ENCODE measurements at regions not wholly inside any gene's neighbourhood (a gene's known extent, or its start where the extent isn't known, plus 50 kb on each side); places are given as distances from the start of the nearest gene placed in this dataset.

DNA sequence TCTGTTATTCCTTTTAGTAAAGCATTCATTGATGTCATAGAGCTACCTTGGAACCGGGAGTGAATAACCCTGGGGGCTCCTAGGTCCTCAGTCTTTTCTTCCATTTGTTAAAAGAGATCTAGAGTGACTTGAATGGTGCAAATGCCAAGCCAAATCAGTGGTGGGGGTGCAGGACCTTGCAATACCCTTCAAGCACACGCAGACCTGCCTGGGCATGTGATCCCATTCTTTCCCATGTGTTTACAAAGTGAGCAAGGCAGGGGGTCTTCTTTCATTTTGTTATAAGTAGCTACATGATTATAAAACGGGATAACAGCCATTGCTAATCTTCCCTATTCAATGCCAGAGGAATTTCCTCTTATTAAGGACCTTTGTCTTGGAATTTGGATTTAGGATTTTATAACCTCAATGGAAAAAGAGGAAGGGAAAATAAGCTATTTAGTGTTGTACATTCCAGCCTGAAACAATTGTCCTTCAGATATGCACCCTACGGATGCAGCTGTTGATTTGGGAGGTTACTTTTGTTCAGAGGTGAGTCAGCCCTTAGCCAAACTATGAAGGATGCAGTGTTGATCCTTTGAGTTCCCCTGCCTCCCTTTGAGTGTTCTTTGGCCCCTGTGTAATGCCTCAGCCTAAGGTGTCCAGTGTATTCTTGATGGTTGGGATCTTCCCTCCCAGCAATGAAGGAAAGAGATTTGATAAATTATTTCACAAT lies 623.8 kb upstream of the HTR2C start:
- in situ Hi-C loops (cut with MboI; ENCODE audit: low pct_unique_long_range_greater_than_20kb, low sequenced_read_pairs): no loop called here
- DNase-seq: no peak

DNA sequence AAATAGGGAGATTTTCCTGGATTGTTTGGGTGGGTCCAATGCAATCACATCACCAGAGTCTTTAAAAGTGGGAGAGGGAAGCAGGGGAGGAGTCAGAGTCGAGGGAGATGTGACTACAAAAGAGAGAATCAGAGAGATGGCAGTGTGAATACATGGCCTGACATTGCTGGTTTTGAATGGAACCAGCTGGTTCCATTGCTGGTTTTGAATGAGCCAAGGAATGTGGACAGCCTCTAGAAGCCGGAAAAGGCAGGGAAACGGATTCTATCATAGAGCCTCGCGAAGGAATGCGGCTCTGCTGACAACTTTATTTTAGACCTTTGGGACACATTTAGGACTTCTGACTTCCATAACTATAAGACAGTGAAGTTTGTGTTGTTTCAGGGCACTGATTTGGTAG lies 627.0 kb upstream of the HTR2C start:
- in situ Hi-C loops (cut with MboI; ENCODE audit: low pct_unique_long_range_greater_than_20kb, low sequenced_read_pairs): no loop called here
- no peak for DNase-seq

GRCh38 chrX:113954297-113954696 lies 629.6 kb upstream of the HTR2C start:
- DNase-seq: no peak
- in situ Hi-C loops (cut with MboI; ENCODE audit: low pct_unique_long_range_greater_than_20kb, low sequenced_read_pairs): no loop called here

- no peak for DNase-seq
- in situ Hi-C loops (cut with MboI; ENCODE audit: low pct_unique_long_range_greater_than_20kb, low sequenced_read_pairs): no loop called here
These were observed 633.7 kb upstream of the HTR2C start for GRCh38 chrX:113950081-113950678.

DNA sequence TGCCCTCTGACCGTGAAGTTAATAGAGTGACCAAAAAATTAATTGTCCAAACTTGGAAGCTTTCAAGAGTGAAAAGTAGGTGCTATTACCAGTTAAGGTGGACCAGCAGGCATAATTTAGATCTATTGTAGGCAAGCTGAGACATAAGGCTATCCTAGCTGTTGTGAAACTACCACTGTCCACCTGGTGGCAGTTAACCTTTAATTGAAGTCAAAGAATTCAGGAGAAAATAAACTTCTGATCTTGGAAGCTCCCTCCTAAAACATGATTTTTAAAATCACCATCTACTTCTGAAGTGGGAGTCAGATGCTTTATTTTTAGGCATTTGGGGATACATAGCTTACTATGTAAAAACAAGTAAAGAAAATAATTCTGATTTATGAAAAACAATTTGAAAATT lies 636.3 kb upstream of the HTR2C start:
- in situ Hi-C loops (cut with MboI; ENCODE audit: low pct_unique_long_range_greater_than_20kb, low sequenced_read_pairs): no loop called here
- no peak for DNase-seq

DNA sequence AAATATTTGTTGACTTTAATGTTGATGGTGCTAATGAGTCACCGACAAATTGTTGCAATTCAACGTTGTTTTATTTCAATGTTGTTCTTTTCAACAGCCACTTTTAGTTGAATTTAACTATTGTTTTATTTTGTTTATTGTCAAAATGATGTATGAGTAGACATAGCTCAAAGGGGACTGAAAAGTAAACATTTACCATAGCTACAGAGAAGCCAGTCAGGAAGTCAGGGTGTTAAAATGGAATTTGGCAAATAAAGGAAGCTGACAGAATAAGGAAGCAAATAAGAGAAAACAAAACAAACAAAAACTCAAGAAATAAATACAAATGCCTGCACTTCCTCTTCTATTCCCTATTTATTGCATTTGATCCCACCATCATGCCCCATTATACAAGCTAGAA lies 648.4 kb upstream of the HTR2C start:
- in situ Hi-C loops (cut with MboI; ENCODE audit: low pct_unique_long_range_greater_than_20kb, low sequenced_read_pairs): no loop called here

GRCh38 chrX:113933931-113934330 lies 650.0 kb upstream of the HTR2C start:
- in situ Hi-C loops (cut with MboI; ENCODE audit: low pct_unique_long_range_greater_than_20kb, low sequenced_read_pairs): no loop called here

More for the DNA sequence above, 648.4 kb upstream of the HTR2C start:
- peak; percentile 9 for DNase-seq

DNA sequence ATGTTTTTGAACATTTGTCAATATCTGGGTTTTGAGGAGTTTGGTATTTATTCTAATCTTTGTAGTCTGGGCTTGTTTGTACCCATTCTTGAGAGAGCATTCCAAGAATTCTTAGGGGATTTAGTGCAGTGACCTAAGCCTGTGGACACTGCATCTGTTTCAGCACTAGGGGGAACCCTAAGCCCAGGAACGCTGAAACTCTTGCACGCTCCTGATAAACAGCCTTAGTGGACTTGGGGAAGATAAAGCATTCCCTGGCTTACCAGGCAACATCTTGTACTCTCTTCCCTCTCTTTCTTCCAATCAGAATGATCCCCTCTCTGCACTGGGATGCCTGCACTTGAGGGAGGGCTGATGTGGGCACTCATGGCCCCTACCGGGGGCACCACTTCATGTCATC lies 654.9 kb upstream of the HTR2C start:
- peak; percentile 70 for DNase-seq
- in situ Hi-C loops (cut with MboI; ENCODE audit: low pct_unique_long_range_greater_than_20kb, low sequenced_read_pairs): no loop called here

More at GRCh38 chrX:113933931-113934330, 650.0 kb upstream of the HTR2C start:
- no peak for DNase-seq

DNA sequence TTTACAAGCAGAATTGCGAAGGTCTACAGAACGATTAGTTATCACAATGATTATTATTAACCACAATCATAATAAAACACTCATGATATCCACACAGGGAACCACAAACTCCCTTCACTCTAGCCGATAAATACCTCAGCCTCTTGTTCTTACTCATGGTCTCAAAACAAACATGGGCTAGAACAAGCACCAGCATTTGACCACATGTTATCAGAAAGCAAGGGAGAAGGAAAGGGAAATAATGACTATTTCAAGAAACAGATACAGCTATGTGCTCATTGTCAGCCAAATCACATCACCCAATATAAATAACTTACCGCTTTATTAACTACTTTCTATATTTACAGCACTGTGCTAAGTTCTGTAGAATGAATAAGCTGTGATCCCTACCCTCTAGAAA lies 663.2 kb upstream of the HTR2C start:
- in situ Hi-C loops (cut with MboI; ENCODE audit: low pct_unique_long_range_greater_than_20kb, low sequenced_read_pairs): no loop called here
- no peak for DNase-seq

DNA sequence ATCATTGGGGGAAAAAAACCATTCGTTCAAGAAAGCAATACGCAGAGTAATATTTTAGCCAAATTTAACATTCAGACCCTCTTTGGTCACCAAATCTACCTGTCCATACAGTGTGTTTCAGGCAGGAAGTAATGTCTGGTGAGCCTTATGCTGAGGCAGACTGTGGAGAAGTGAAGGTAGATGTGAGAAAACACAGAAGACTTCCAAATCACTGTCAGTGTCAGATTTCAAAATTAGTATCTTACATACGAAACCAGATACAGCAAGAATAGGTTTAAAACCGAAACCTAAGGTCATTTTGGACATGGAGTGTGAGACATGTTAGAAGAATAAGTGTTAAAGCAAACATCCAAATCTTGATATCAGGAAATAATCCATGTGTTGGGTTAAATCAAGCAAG lies 664.5 kb upstream of the HTR2C start:
- in situ Hi-C loops (cut with MboI; ENCODE audit: low pct_unique_long_range_greater_than_20kb, low sequenced_read_pairs): no loop called here
- no peak for DNase-seq

DNA sequence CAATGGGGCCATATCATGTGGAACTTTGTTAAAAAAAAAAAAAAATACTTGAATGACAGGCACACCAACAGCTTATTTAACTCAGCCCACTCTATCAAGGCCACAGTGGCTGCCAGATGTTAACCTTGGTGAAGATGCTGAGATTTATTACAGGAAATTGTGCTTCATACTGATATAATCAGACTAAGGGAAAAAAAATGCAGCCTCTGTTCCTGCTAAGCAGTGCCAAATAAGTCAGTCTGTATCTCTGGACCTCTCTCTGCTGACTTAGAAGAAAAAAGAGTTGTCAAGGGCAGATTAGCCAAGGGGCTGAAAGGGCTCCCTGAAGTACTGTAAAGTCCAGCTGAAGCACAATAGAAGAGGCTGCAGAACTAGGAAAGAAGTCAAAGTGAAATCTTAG lies 677.7 kb upstream of the HTR2C start:
- peak; percentile 61 for DNase-seq
- in situ Hi-C loops (cut with MboI; ENCODE audit: low pct_unique_long_range_greater_than_20kb, low sequenced_read_pairs): no loop called here

- in situ Hi-C loops (cut with MboI; ENCODE audit: low pct_unique_long_range_greater_than_20kb, low sequenced_read_pairs): no loop called here
- DNase-seq: no peak
These were observed 691.0 kb upstream of the HTR2C start for GRCh38 chrX:113892891-113893290.

GRCh38 chrX:113892401-113892800 lies 691.5 kb upstream of the HTR2C start:
- no peak for DNase-seq
- in situ Hi-C loops (cut with MboI; ENCODE audit: low pct_unique_long_range_greater_than_20kb, low sequenced_read_pairs): no loop called here

- in situ Hi-C loops (cut with MboI; ENCODE audit: low pct_unique_long_range_greater_than_20kb, low sequenced_read_pairs): no loop called here
- DNase-seq: no peak
These were observed 710.8 kb upstream of the HTR2C start for GRCh38 chrX:113873056-113873455.

DNA sequence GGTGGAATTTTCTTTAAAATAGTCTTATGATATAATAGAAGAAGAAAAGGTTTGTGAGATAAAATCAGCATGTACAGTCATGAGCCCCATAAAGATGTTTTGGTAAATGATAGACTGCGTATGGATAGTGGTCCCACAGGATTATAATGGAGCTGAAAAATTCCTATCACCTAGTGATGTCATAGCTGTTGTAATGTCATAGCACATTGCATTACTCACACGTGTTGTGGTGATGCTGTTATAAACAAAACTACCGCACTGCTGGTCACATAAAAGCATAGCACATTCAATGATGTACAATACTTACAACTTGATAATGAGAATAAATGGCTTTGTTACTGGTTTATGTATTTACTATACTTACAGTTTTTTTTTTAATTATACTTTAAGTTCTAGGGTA lies 715.2 kb upstream of the HTR2C start:
- in situ Hi-C loops (cut with MboI; ENCODE audit: low pct_unique_long_range_greater_than_20kb, low sequenced_read_pairs): no loop called here
- DNase-seq: no peak

GRCh38 chrX:113868177-113868576 lies 715.7 kb upstream of the HTR2C start:
- DNase-seq: peak; percentile 98
- in situ Hi-C loops (cut with MboI; ENCODE audit: low pct_unique_long_range_greater_than_20kb, low sequenced_read_pairs): no loop called here

DNA sequence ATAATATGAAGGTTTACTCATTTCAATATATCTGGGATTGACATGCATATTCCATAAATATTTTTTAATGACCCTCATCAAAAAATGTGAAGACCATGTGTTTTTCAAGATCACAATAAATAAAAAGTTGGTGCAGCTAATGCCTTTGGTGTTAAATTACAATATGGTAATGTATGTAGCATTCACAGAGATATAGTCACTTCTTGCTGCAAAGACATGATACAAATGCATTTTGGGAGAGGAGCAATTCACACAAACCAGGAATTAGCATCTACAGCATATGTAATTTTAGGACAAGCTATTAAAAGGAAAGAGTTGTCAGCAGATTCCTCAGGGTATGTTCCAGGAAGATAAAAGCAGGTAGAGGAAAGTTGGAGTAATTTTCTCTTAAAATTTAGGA lies 734.5 kb upstream of the HTR2C start:
- DNase-seq: no peak
- in situ Hi-C loops (cut with MboI; ENCODE audit: low pct_unique_long_range_greater_than_20kb, low sequenced_read_pairs): no loop called here

GRCh38 chrX:113833096-113834055 lies 750.5 kb upstream of the HTR2C start:
- in situ Hi-C loops (cut with MboI; ENCODE audit: low pct_unique_long_range_greater_than_20kb, low sequenced_read_pairs): no loop called here
- DNase-seq: no peak

- DNase-seq: no peak
- in situ Hi-C loops (cut with MboI; ENCODE audit: low pct_unique_long_range_greater_than_20kb, low sequenced_read_pairs): no loop called here
These were observed 755.4 kb upstream of the HTR2C start for GRCh38 chrX:113828470-113828869.

- DNase-seq: no peak
- in situ Hi-C loops (cut with MboI; ENCODE audit: low pct_unique_long_range_greater_than_20kb, low sequenced_read_pairs): no loop called here
These were observed 765.5 kb upstream of the HTR2C start for GRCh38 chrX:113818346-113818745.

All from KBM-7 (cell line).